H9 (cell line): ENCODE measurements at regions not wholly inside any gene's neighbourhood (a gene's known extent, or its start where the extent isn't known, plus 50 kb on each side); places are given as distances from the start of the nearest gene placed in this dataset.

Experiments
- DNase-seq: peaks from one replicate; pipeline ENCODE4 v3.0.0-alpha.2; 2017
- H2AFZ ChIP-seq: one replicate; pipeline ENCODE4 v1.6.1; 2013; ENCODE audit warnings: mild to moderate bottlenecking, low read length, control low read depth, moderate library complexity
- H2AK5ac ChIP-seq: 2 replicates; pipeline ENCODE4 v1.6.1; 2013; ENCODE audit warnings: low read length, control low read depth, mixed read lengths; ENCODE audit not compliant: insufficient read length
- H2BK120ac ChIP-seq: one replicate; pipeline ENCODE4 v1.6.1; 2013; ENCODE audit warnings: low read depth, mild to moderate bottlenecking, low read length, control low read depth, inconsistent platforms; ENCODE audit not compliant: poor library complexity, severe bottlenecking
- H2BK12ac ChIP-seq: 2 replicates; pipeline ENCODE4 v1.6.1; 2013; ENCODE audit warnings: low read length, control low read depth, mixed read lengths, low read depth; ENCODE audit not compliant: insufficient read length
- H2BK15ac ChIP-seq: 2 replicates; pipeline ENCODE4 v1.6.1; 2013; ENCODE audit warnings: low read depth, low read length, control low read depth
- H2BK20ac ChIP-seq: one replicate; pipeline ENCODE4 v1.6.1; 2013; ENCODE audit warnings: low read depth, mild to moderate bottlenecking, low read length, control low read depth, inconsistent platforms; ENCODE audit not compliant: poor library complexity, severe bottlenecking
- H2BK5ac ChIP-seq: 2 replicates; pipeline ENCODE4 v1.6.1; 2013; ENCODE audit warnings: low read length, control low read depth, mixed read lengths; ENCODE audit not compliant: insufficient read length
- H3K14ac ChIP-seq: 2 replicates; pipeline ENCODE4 v1.6.1; 2013; ENCODE audit warnings: low read length, control low read depth; ENCODE audit not compliant: insufficient read depth
- H3K18ac ChIP-seq: 2 replicates; pipeline ENCODE4 v1.6.1; 2013; ENCODE audit warnings: low read depth, mild to moderate bottlenecking, mixed read lengths, low read length, control low read depth; ENCODE audit not compliant: insufficient read length
- H3K23ac ChIP-seq: 2 replicates; pipeline ENCODE4 v1.6.1; 2013; ENCODE audit warnings: low read length, control low read depth, mixed read lengths, low read depth; ENCODE audit not compliant: insufficient read length
- H3K23me2 ChIP-seq: 2 replicates; pipeline ENCODE4 v1.6.1; 2013; ENCODE audit warnings: low read depth, mild to moderate bottlenecking, mixed read lengths, low read length, control low read depth; ENCODE audit not compliant: insufficient read length, poor library complexity, severe bottlenecking
- H3K27ac ChIP-seq: 2 replicates; pipeline ENCODE4 v1.5.1; 2013; ENCODE audit warnings: low read length, control low read depth, mixed read lengths, low read depth; ENCODE audit not compliant: insufficient read length
- H3K27me3 ChIP-seq: 2 replicates; pipeline ENCODE4 v1.6.1; 2013; ENCODE audit warnings: low read length, control low read depth, inconsistent platforms; ENCODE audit not compliant: insufficient read depth
- H3K4ac ChIP-seq: 2 replicates; pipeline ENCODE4 v1.6.1; 2013; ENCODE audit warnings: low read depth, mild to moderate bottlenecking, control low read depth, inconsistent platforms, low read length, moderate library complexity
- H3K4me1 ChIP-seq: 2 replicates; pipeline ENCODE4 v1.6.1; 2013; ENCODE audit warnings: low read length, control low read depth, inconsistent platforms; ENCODE audit not compliant: insufficient read depth
- H3K4me2 ChIP-seq: 2 replicates; pipeline ENCODE4 v1.6.1; 2013; ENCODE audit warnings: low read length, control low read depth, mixed read lengths; ENCODE audit not compliant: insufficient read length, insufficient read depth
- H3K56ac ChIP-seq: 2 replicates; pipeline ENCODE4 v1.6.1; 2013; ENCODE audit warnings: low read depth, mild to moderate bottlenecking, mixed read lengths, low read length, control low read depth; ENCODE audit not compliant: insufficient read length
- H3K79me1 ChIP-seq: 2 replicates; pipeline ENCODE4 v1.6.1; 2013; ENCODE audit warnings: low read depth, mild to moderate bottlenecking, moderate library complexity, low read length, control low read depth, inconsistent platforms; ENCODE audit not compliant: insufficient read depth, poor library complexity, severe bottlenecking
- H3K79me2 ChIP-seq: 2 replicates; pipeline ENCODE4 v1.6.1; 2013; ENCODE audit warnings: low read length, control low read depth, inconsistent platforms; ENCODE audit not compliant: insufficient read depth
- H3K9ac ChIP-seq: 2 replicates; pipeline ENCODE4 v1.6.1; 2013; ENCODE audit warnings: low read length, control low read depth, mixed read lengths; ENCODE audit not compliant: insufficient read length; ENCODE audit errors: extremely low read depth
- H3K9me3 ChIP-seq: one replicate; pipeline ENCODE4 v1.6.1; 2013; ENCODE audit warnings: low read depth, low read length, inconsistent platforms; ENCODE audit not compliant: control insufficient read depth
- H3T11ph ChIP-seq: one replicate; pipeline ENCODE4 v1.6.1; 2013; ENCODE audit warnings: mild to moderate bottlenecking, low read length, control low read depth, inconsistent platforms
- H4K20me1 ChIP-seq: one replicate; pipeline ENCODE4 v1.6.1; 2013; ENCODE audit not compliant: control insufficient read depth, insufficient read length, insufficient read depth
- H4K5ac ChIP-seq: 2 replicates; pipeline ENCODE4 v1.6.1; 2013; ENCODE audit warnings: low read depth, mild to moderate bottlenecking, mixed read lengths, low read length, control low read depth; ENCODE audit not compliant: insufficient read length
- H4K8ac ChIP-seq: replicated peaks from 2 replicates; pipeline ENCODE4 v1.6.1; 2013; ENCODE audit warnings: low read length, control low read depth, mixed read lengths, low read depth; ENCODE audit not compliant: insufficient read length
- H4K91ac ChIP-seq: 2 replicates; pipeline ENCODE4 v1.6.1; 2013; ENCODE audit warnings: low read depth, mild to moderate bottlenecking, moderate library complexity, mixed read lengths, low read length, control low read depth; ENCODE audit not compliant: insufficient read length
- H3K27ac Mint-ChIP-seq, 3 experiments: 2 replicates in 2 of 3; 3 replicates in 1 of 3; pipeline ENCODE4 v1.8.0; 2020 to 2021; ENCODE audit warnings: mixed read lengths in 3 of 3, mild to moderate bottlenecking in 1 of 3, moderate library complexity in 1 of 3
- H3K27me3 Mint-ChIP-seq: 2 replicates; pipeline ENCODE4 v1.8.0; 2021; ENCODE audit warnings: low read depth, mild to moderate bottlenecking, moderate library complexity, mixed read lengths
- H3K36me3 Mint-ChIP-seq, 3 experiments: 2 replicates in 2 of 3; 3 replicates in 1 of 3; pipeline ENCODE4 v1.8.0; 2020 to 2021; ENCODE audit warnings: low read depth in 3 of 3, mixed read lengths in 3 of 3; ENCODE audit not compliant: insufficient read depth in 1 of 3
- H3K4me1 Mint-ChIP-seq, 2 experiments: 2 replicates each; pipeline ENCODE4 v1.8.0; 2020; ENCODE audit warnings: mixed read lengths in 2 of 2
- H3K4me3 Mint-ChIP-seq, 2 experiments: 2 replicates in 1 of 2; 3 replicates in 1 of 2; pipeline ENCODE4 v1.8.0; 2020 to 2021; ENCODE audit warnings: mild to moderate bottlenecking in 2 of 2, mixed read lengths in 2 of 2, moderate library complexity in 1 of 2
- H3K9me3 Mint-ChIP-seq, 2 experiments: 2 replicates in 1 of 2; 3 replicates in 1 of 2; pipeline ENCODE4 v1.8.0; 2020; ENCODE audit warnings: mild to moderate bottlenecking in 2 of 2, mixed read lengths in 2 of 2, moderate library complexity in 1 of 2
- CTCF ChIP-seq: fragments of 200-600 bp; sonication (generic); conservative IDR thresholded peaks from 3 replicates; pipeline ENCODE4 v1.8.0; 2021; ENCODE audit warnings: antibody characterized with exemption, mild to moderate bottlenecking
- WGBS: extraction: QIAGEN DNeasy Blood & Tissue Kit; methylation state at CpG from one replicate; pipeline ENCODE4 v1.1.7; 2013; ENCODE audit warnings: missing lambda C conversion rate, low lambda C conversion rate, mixed read lengths; ENCODE audit not compliant: insufficient read length; ENCODE audit errors: extremely low coverage; 5-methylcytosine and 5-hydroxymethylcytosine counted together

GRCh38 chr14:87678624-87679023, 314.4 kb downstream of the GALC start:
- no peaks in the 10 kb centered on the region for H3K4me1 Mint-ChIP-seq
- Histone ChIP-seq H4K20me1 (no peaks in the 10 kb centered on the region), H3K79me1 (no peaks in the 10 kb centered on the region), H2BK20ac (no peak overlapping the region), H2AFZ (no peak overlapping the region), H3T11ph (no peak overlapping the region), H2BK5ac (no peak overlapping the region), H3K14ac (no peak overlapping the region), H3K9ac (no peak overlapping the region), H2BK12ac (no peak overlapping the region), H3K23ac (no peak overlapping the region), H3K79me2 (no peaks in the 10 kb centered on the region), H3K27me3 (no peaks in the 10 kb centered on the region), H3K9me3 (no peaks in the 10 kb centered on the region), H2AK5ac (no peak overlapping the region), H2BK15ac (no peak overlapping the region), H3K4me1 (no peaks in the 10 kb centered on the region), H2BK120ac (no peak overlapping the region), H3K23me2 (no peaks in the 10 kb centered on the region), H3K56ac (no peak overlapping the region), H3K4ac (no peak overlapping the region), H3K27ac (no peak overlapping the region), H4K8ac (no peak overlapping the region), H3K18ac (no peak overlapping the region), H4K5ac (no peak overlapping the region), H3K4me2 (no peak overlapping the region), H4K91ac (no peak overlapping the region)
- peaks cover 9 to 10% of the 10 kb centered on the region in 2 experiments for H3K9me3 Mint-ChIP-seq
- no peak overlapping the region for H3K4me3 Mint-ChIP-seq
- no peak overlapping the region for H3K27ac Mint-ChIP-seq
- no CpG with 5 or more reads among the region's 4 CpGs for WGBS
- peaks cover 5% of the 10 kb centered on the region; the same call in 1 of the 2 replicates for H3K27me3 Mint-ChIP-seq
- TF ChIP-seq CTCF: no peak
- DNase-seq: no peak
- H3K36me3 Mint-ChIP-seq: peaks cover 0 to 5% (median 3%) of the 10 kb centered on the region in 3 experiments; a peak in 2 of 7 replicates
